SK-N-SH (cell line): ENCODE measurements at regions not wholly inside any gene's neighbourhood (a gene's known extent, or its start where the extent isn't known, plus 50 kb on each side); places are given as distances from the start of the nearest gene placed in this dataset.

ENCODE experiments used
- CTCF ChIA-PET: fragments of 300-600, 350-600 bp; formaldehyde crosslinking; extraction: SDS; loops from one replicate; lab custom pipeline; 2021; lab: Yijun Ruan, JAX
- POLR2A ChIA-PET: fragments of 350-600 bp; sonication (Branson Sonifier 250); formaldehyde crosslinking; extraction: SDS; loops from one replicate; lab custom pipeline; 2020; ENCODE audit warnings: antibody characterized with exemption, inconsistent platforms; lab: Yijun Ruan, JAX
- DNase-seq: peaks from one replicate; pipeline ENCODE4 v3.0.0; 2012
- H2AFZ ChIP-seq: fragments of 200-600 bp; sonication (generic); 2 replicates; pipeline ENCODE4 v1.8.1; 2016; ENCODE audit warnings: antibody characterized with exemption, mild to moderate bottlenecking, low read depth
- H3F3A ChIP-seq: fragments of 200-600 bp; sonication (generic); replicated peaks from 2 replicates; pipeline ENCODE3; 2016; ENCODE audit warnings: antibody characterized with exemption, mild to moderate bottlenecking; ENCODE audit not compliant: insufficient read depth
- H3K27ac ChIP-seq, 2 experiments: fragments of 200-500 bp in 1 of 2; fragments of 200-600 bp in 1 of 2; sonication (Bioruptor generic) in 1 of 2; sonication (generic), shearing (Covaris generic) in 1 of 2; 2 replicates each; pipeline versions ENCODE4 v1.5.1 to v1.6.1; 2014 to 2016; ENCODE audit warnings: low read depth in 2 of 2, inconsistent platforms in 1 of 2, low read length in 1 of 2, mild to moderate bottlenecking in 1 of 2, mixed read lengths in 1 of 2
- H3K27me3 ChIP-seq: fragments of 200-600 bp; sonication (generic), shearing (Covaris generic); 2 replicates; pipeline ENCODE4 v1.6.1; 2016; ENCODE audit warnings: mixed run types; ENCODE audit not compliant: insufficient read depth
- H3K36me3 ChIP-seq, 2 experiments: fragments of 200-500 bp in 1 of 2; fragments of 200-600 bp in 1 of 2; sonication (Bioruptor generic) in 1 of 2; sonication (generic) in 1 of 2; replicated peaks in 1 of 2; 2 replicates each; pipeline versions ENCODE3 to v1.5.1; 2014 to 2016; ENCODE audit warnings: low read length in 1 of 2, mild to moderate bottlenecking in 1 of 2; ENCODE audit not compliant: insufficient read depth in 2 of 2, control insufficient read depth in 1 of 2
- H3K4me1 ChIP-seq, 2 experiments: fragments of 200-500 bp in 1 of 2; fragments of 200-600 bp in 1 of 2; sonication (Bioruptor generic) in 1 of 2; sonication (generic), shearing (Covaris generic) in 1 of 2; 2 replicates each; pipeline versions ENCODE4 v1.5.1 to v1.6.1; 2014 to 2016; ENCODE audit warnings: low read depth in 1 of 2, low read length in 1 of 2, mixed run types in 1 of 2; ENCODE audit not compliant: insufficient read depth in 2 of 2, control insufficient read depth in 1 of 2
- H3K4me2 ChIP-seq: fragments of 200-600 bp; sonication (generic), shearing (Covaris generic); 2 replicates; pipeline ENCODE4 v1.6.1; 2017; ENCODE audit warnings: mixed run types
- H3K4me3 ChIP-seq, 2 experiments: fragments of 200-500 bp in 1 of 2; fragments of 200-600 bp in 1 of 2; sonication (Bioruptor generic) in 1 of 2; sonication (generic), shearing (Covaris generic) in 1 of 2; 2 replicates each; pipeline versions ENCODE4 v1.5.1 to v1.8.1; 2014 to 2016; ENCODE audit warnings: low read depth in 2 of 2, inconsistent platforms in 1 of 2, low read length in 1 of 2, mild to moderate bottlenecking in 1 of 2, mixed read lengths in 1 of 2, moderate library complexity in 1 of 2
- H3K79me2 ChIP-seq: fragments of 200-600 bp; sonication (generic); 2 replicates; pipeline ENCODE4 v1.8.1; 2017; ENCODE audit warnings: mild to moderate bottlenecking; ENCODE audit not compliant: insufficient read depth
- H3K9ac ChIP-seq: fragments of 200-600 bp; sonication (generic); 2 replicates; pipeline ENCODE4 v1.6.1; 2017; ENCODE audit warnings: mixed run types
- H3K9me2 ChIP-seq: fragments of 200-600 bp; sonication (generic); 2 replicates; pipeline ENCODE4 v1.6.1; 2017; ENCODE audit warnings: mixed run types
- H3K9me3 ChIP-seq: fragments of 200-600 bp; sonication (generic); 2 replicates; pipeline ENCODE4 v1.6.1; 2017; ENCODE audit warnings: mixed run types, mild to moderate bottlenecking, moderate library complexity
- H4K20me1 ChIP-seq: fragments of 200-600 bp; sonication (generic); 2 replicates; pipeline ENCODE4 v1.6.1; 2017; ENCODE audit warnings: mild to moderate bottlenecking, mixed run types; ENCODE audit not compliant: insufficient read depth
- CHD2 ChIP-seq: fragments of 150-350 bp; IDR thresholded peaks from 2 replicates; pipeline ENCODE4 v1.6.1; 2018; ENCODE audit warnings: low read length; ENCODE audit not compliant: partially characterized antibody
- CTCF ChIP-seq: fragments of 200-600 bp; sonication (generic); IDR thresholded peaks from 2 replicates; pipeline ENCODE4 v1.6.1; 2017; ENCODE audit warnings: antibody characterized with exemption, mild to moderate bottlenecking, moderate library complexity
- ELF1 ChIP-seq: IDR thresholded peaks from 2 replicates; pipeline ENCODE4 v1.4.0; 2012
- EP300 ChIP-seq, 2 experiments: IDR thresholded peaks; 2 replicates each; pipeline versions ENCODE4 v1.4.0 to v1.6.1; 2012; ENCODE audit warnings: borderline replicate concordance in 1 of 2, low read depth in 1 of 2, low read length in 1 of 2
- EZH2phosphoT487 ChIP-seq: fragments of 200-600 bp; sonication (generic); IDR thresholded peaks from 2 replicates; pipeline ENCODE4 v1.6.1; 2017; ENCODE audit warnings: low read depth, mixed run types, mild to moderate bottlenecking, antibody characterized with exemption, moderate library complexity, borderline replicate concordance
- FOXJ3 ChIP-seq: sonication (generic); formaldehyde crosslinking; IDR thresholded peaks from 2 replicates; pipeline ENCODE4 v1.5.1; 2020; ENCODE audit warnings: mild to moderate bottlenecking, missing genetic modification reagents
- FOXM1 ChIP-seq: IDR thresholded peaks from 2 replicates; pipeline ENCODE4 v1.4.0; 2012; ENCODE audit warnings: low read depth, mild to moderate bottlenecking
- IRF3 ChIP-seq: fragments of 150-350 bp; IDR thresholded peaks from 2 replicates; pipeline ENCODE4 v1.6.1; 2016; ENCODE audit warnings: mild to moderate bottlenecking, low read depth, low read length
- JUND ChIP-seq: IDR thresholded peaks from 2 replicates; pipeline ENCODE4 v1.4.0; 2012
- NFIC ChIP-seq: IDR thresholded peaks from 2 replicates; pipeline ENCODE4 v1.4.0; 2012; ENCODE audit warnings: borderline replicate concordance
- POLR2AphosphoS5 ChIP-seq: IDR thresholded peaks from 2 replicates; pipeline ENCODE4 v1.6.1; 2012; ENCODE audit warnings: low read depth, low read length
- RCOR1 ChIP-seq: fragments of 150-350 bp; IDR thresholded peaks from 2 replicates; pipeline ENCODE4 v1.6.1; 2017; ENCODE audit warnings: antibody characterized with exemption, low read length
- RFX5 ChIP-seq: IDR thresholded peaks from 2 replicates; pipeline ENCODE4 v1.6.1; 2012; ENCODE audit warnings: mild to moderate bottlenecking, improper control_type of control experiment, low read length
- TAF1 ChIP-seq: IDR thresholded peaks from 2 replicates; pipeline ENCODE4 v1.6.1; 2012; ENCODE audit warnings: low read depth, mild to moderate bottlenecking, low read length, moderate library complexity, borderline replicate concordance
- TCF12 ChIP-seq: IDR thresholded peaks from 2 replicates; pipeline ENCODE4 v1.4.0; 2012
- TEAD4 ChIP-seq: IDR thresholded peaks from 2 replicates; pipeline ENCODE4 v1.4.0; 2012; ENCODE audit warnings: mild to moderate bottlenecking, borderline replicate concordance; ENCODE audit not compliant: insufficient read depth
- USF2 ChIP-seq: fragments of 150-350 bp; IDR thresholded peaks from 2 replicates; pipeline ENCODE4 v1.6.1; 2017; ENCODE audit warnings: antibody characterized with exemption, low read length, low read depth, borderline replicate concordance
- ZBTB33 ChIP-seq: IDR thresholded peaks from 2 replicates; pipeline ENCODE4 v1.4.0; 2012; ENCODE audit warnings: low read depth, borderline replicate concordance
- whole genome bisulfite sequencing: methylation state at CpG from one replicate; pipeline ENCODE4 v1.1.6; 2017; ENCODE audit warnings: low lambda C conversion rate; 5-methylcytosine and 5-hydroxymethylcytosine counted together

- Histone ChIP-seq H3K9me2 (no peaks in the 10 kb centered on the region), H2AFZ (no peak overlapping the region), H3K9me3 (no peaks in the 10 kb centered on the region), H4K20me1 (no peaks in the 10 kb centered on the region), H3K27me3 (no peaks in the 10 kb centered on the region), H3K4me3 (no peak overlapping the region), H3K4me1 (no peaks in the 10 kb centered on the region; a peak in 2 of 4 replicates), H3K36me3 (no peaks in the 10 kb centered on the region), H3K79me2 (no peaks in the 10 kb centered on the region), H3K9ac (no peak overlapping the region), H3K4me2 (no peak overlapping the region), H3K27ac (no peak overlapping the region), H3F3A (no peaks in the 10 kb centered on the region)
- ChIA-PET POLR2A (no interaction called here), CTCF (interaction anchor here (0.9 to 4.1 kb wide), 9 partner anchors 9 to 591 kb away, joined by 3 to 29 read pairs (median 3); partner anchors contain the start of gene PCDH8)
- DNase-seq: no peak
- 89% methylated on average over 20 of the region's 34 CpGs for WGBS
- TF ChIP-seq FOXM1: no peak
- no peak for TF ChIP-seq NFIC
- TF ChIP-seq FOXJ3 (CRISPR knock-in tag): no peak
- no peak for TF ChIP-seq EP300 (IDR thresholded peaks at IDR 0.05; ENCODE audit: borderline replicate concordance in 1 of 2, low read depth in 1 of 2, low read length in 1 of 2)
- no peak for TF ChIP-seq TEAD4
- no peak for TF ChIP-seq TAF1
- TF ChIP-seq JUND: no peak
- TF ChIP-seq USF2: no peak
- no peak for TF ChIP-seq TCF12
- TF ChIP-seq EZH2phosphoT487: no peak
- no peak for TF ChIP-seq POLR2AphosphoS5
- TF ChIP-seq IRF3: no peak
- TF ChIP-seq CHD2: no peak
- TF ChIP-seq RFX5: no peak
- no peak for TF ChIP-seq CTCF
- no peak for TF ChIP-seq ELF1
- TF ChIP-seq RCOR1: no peak
- TF ChIP-seq ZBTB33: no peak
These were observed 171.5 kb downstream of the OLFM4 start for GRCh38 chr13:53200075-53200474.
